Fibroblast of the aortic adventitia (primary cell): ENCODE measurements at regions not wholly inside any gene's neighbourhood (a gene's known extent, or its start where the extent isn't known, plus 50 kb on each side); places are given as distances from the start of the nearest gene placed in this dataset.
A peak's percentile ranks its signal among the peaks of the same experiment; 100 is the strongest.

Source experiments
- DNase-seq: peaks from one replicate; pipeline ENCODE4 v3.0.0-alpha.2; 2010; ENCODE audit warnings: low read depth
- H3K4me3 ChIP-seq: 2 replicates; pipeline ENCODE4 v1.5.1; 2011; ENCODE audit warnings: low read depth, mild to moderate bottlenecking, control low read depth, low read length, moderate library complexity
- CTCF ChIP-seq: IDR thresholded peaks from 2 replicates; pipeline ENCODE4 v1.5.1; 2011; ENCODE audit warnings: mild to moderate bottlenecking, low read length, control low read depth, inconsistent platforms; ENCODE audit not compliant: insufficient read depth

- H3K4me3 ChIP-seq: no peak overlapping the region
- peak; percentile 70 for DNase-seq
- no peak for TF ChIP-seq CTCF
Measured at GRCh38 chr4:173883821-173884220, 353.8 kb upstream of the HAND2 start.

GRCh38 chr4:173880897-173881296, 350.9 kb upstream of the HAND2 start:
- DNase-seq: no peak
- no peak for TF ChIP-seq CTCF
- no peak overlapping the region for H3K4me3 ChIP-seq

DNA sequence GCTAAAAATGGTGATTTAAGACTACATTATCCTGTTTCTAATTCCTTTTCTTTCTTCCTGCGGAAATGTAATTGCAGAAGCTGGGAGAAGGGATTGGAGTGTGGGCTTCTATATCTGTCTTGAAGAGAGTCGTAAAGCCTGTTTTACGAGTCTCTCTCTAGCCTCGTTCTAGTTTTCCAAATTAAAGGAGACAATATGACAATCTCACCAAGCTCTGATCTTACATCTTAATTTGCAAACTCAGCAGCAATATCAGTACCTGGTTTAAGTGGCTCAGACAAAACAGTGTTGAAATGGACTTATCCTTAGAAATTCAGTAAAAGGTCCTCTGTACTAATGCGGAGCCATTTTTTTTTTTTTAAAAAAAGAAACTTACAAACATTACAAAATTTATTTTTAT, 349.5 kb upstream of the HAND2 start:
- TF ChIP-seq CTCF: no peak
- no peak for DNase-seq
- no peak overlapping the region for H3K4me3 ChIP-seq

DNA sequence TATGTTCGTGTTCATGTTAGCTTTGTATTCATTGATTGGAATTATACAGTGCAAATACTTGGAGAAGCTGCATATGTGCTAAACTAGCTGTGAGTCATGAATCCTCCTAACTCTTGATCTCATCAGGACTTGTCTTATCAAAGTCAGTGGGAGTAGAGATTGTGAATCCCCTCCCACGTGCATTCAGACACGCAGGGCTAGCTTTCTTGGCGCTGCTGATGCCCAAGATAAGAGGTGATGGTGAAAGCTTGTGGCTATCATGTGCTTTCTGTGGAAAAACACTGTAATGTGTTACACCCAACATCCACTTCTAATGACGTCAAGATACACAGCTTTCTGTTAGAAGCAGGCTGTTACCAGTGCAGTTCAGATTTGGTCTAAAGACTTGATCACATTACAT, 348.7 kb upstream of the HAND2 start:
- peak; percentile 99 for DNase-seq
- no peak for TF ChIP-seq CTCF
- H3K4me3 ChIP-seq: no peak overlapping the region

DNA sequence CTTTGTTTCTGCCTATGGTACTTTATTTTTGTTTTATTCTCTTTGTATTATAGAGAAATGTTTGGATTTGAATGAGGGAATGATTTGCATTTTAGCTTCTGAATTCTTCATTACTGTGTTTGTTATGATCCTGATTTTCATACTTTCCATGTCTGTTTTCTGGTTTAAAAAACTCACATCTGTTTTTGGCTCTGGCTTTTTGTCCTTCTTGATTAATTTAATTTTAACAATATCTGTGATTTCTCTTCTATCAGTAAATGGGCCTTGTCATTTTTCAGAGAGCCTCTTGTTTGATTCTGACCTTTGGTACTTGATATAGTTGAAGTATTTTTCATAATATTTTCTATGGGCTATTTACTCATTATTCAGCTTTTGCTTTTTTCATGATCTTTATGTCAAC, 341.6 kb upstream of the HAND2 start:
- H3K4me3 ChIP-seq: no peak overlapping the region
- DNase-seq: no peak
- no peak for TF ChIP-seq CTCF

DNA sequence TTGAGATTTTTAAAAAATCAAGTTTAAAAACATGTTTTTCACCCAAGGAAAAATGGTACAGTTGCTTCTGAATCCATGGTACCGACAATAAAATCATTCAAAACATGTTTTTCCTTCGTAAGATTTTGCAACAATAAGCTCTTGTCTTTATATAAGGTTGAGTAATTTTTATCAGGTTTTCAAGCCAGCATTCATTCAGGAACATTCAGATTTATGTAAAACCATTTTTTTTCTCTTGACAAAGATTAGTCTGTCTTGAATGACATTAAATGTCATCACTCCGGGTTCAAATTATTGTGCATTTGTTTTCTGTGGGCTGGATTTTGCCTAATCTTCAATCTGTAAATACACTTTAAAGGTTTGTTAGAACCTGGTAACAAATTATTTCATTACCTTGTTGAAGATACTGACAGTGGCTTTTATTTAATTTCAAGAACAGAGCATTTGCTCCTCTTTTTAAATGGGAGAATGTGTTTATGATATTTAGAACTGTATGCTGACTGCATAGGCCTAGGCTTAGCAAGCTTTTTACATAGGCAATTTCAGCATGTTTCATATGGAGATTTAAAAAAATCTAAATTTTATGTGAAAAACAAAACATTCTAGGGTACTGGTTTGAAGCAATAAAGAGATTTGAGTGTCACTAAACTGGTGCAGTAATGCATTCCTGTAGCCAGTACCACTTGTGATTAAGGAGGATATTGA, 336.4 kb upstream of the HAND2 start:
- no peak overlapping the region for H3K4me3 ChIP-seq
- no peak for DNase-seq
- TF ChIP-seq CTCF: no peak

DNA sequence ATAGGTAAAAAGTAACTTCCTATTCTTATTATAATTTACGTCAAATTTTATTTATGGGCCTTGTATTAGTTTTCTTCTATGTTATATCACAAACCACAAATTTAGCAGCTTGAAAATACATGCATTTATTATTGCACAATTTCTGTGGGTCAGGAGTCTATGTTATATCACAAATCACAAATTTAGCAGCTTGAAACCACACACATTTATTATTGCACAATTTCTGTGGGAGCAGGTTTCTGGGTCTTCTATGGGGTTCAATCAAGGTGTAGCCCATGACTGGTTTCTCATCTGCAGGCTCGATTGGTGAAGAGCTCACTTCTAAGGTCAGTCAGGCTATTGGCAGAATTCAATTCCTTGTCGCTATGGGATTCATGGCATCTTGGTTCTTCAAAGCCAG, 332.7 kb upstream of the HAND2 start:
- TF ChIP-seq CTCF: no peak
- no peak for DNase-seq

More for the DNA sequence above, 332.7 kb upstream of the HAND2 start:
- H3K4me3 ChIP-seq: no peak overlapping the region
